OCI-LY1 (cell line): ENCODE measurements at regions not wholly inside any gene's neighbourhood (a gene's known extent, or its start where the extent isn't known, plus 50 kb on each side); places are given as distances from the start of the nearest gene placed in this dataset.

Experiments used
- H2AFZ ChIP-seq: fragments of 200-600 bp; sonication (generic), shearing (Covaris generic); 2 replicates; pipeline ENCODE4 v1.6.0; 2014; ENCODE audit warnings: antibody characterized with exemption, mild to moderate bottlenecking, low read length
- H3F3A ChIP-seq: fragments of 200-600 bp; sonication (generic), shearing (Covaris generic); 2 replicates; pipeline ENCODE4 v1.6.0; 2014; ENCODE audit warnings: mild to moderate bottlenecking, antibody characterized with exemption, low read length, moderate library complexity; ENCODE audit not compliant: insufficient read depth
- H3K27ac ChIP-seq: fragments of 200-600 bp; sonication (generic); 2 replicates; pipeline ENCODE4 v1.5.1; 2014; ENCODE audit warnings: low read length, mixed run types, mild to moderate bottlenecking, low read depth; ENCODE audit not compliant: poor library complexity, severe bottlenecking
- H3K27me3 ChIP-seq: fragments of 200-600 bp; sonication (generic); 2 replicates; pipeline ENCODE4 v1.6.0; 2014; ENCODE audit warnings: antibody characterized with exemption, mild to moderate bottlenecking, low read length, moderate library complexity; ENCODE audit not compliant: insufficient read depth
- H3K36me3 ChIP-seq: fragments of 200-600 bp; sonication (generic); 2 replicates; pipeline ENCODE4 v1.6.1; 2014; ENCODE audit warnings: mild to moderate bottlenecking, antibody characterized with exemption, low read length, moderate library complexity, mixed read lengths; ENCODE audit not compliant: insufficient read depth
- H3K4me1 ChIP-seq: fragments of 200-600 bp; sonication (generic); 2 replicates; pipeline ENCODE4 v1.5.1; 2014; ENCODE audit warnings: mild to moderate bottlenecking, low read length, moderate library complexity; ENCODE audit not compliant: insufficient read depth, severe bottlenecking
- H3K4me2 ChIP-seq: fragments of 200-600 bp; sonication (generic), shearing (Covaris generic); 2 replicates; pipeline ENCODE4 v1.6.1; 2014; ENCODE audit warnings: low read length
- H3K4me3 ChIP-seq: fragments of 200-600 bp; sonication (generic); 2 replicates; pipeline ENCODE4 v1.5.1; 2014; ENCODE audit warnings: low read length, low read depth, mild to moderate bottlenecking, mixed read lengths; ENCODE audit not compliant: poor library complexity, severe bottlenecking
- H3K79me2 ChIP-seq: fragments of 200-600 bp; shearing (Covaris generic); 2 replicates; pipeline ENCODE4 v1.6.1; 2016; ENCODE audit warnings: mixed run types, low read length, mixed read lengths; ENCODE audit not compliant: insufficient read depth
- H3K9ac ChIP-seq: fragments of 200-600 bp; sonication (generic), shearing (Covaris generic); 2 replicates; pipeline ENCODE4 v1.6.1; 2014; ENCODE audit warnings: mild to moderate bottlenecking, low read length, mixed read lengths
- H3K9me2 ChIP-seq: fragments of 200-600 bp; sonication (generic), shearing (Covaris generic); 2 replicates; pipeline ENCODE4 v1.6.1; 2014; ENCODE audit warnings: low read depth, mild to moderate bottlenecking, low read length, mixed read lengths
- H3K9me3 ChIP-seq: fragments of 200-600 bp; shearing (Covaris generic); 2 replicates; pipeline ENCODE4 v1.6.1; 2014; ENCODE audit warnings: low read length, mixed read lengths
- H4K20me1 ChIP-seq: fragments of 200-600 bp; sonication (generic), shearing (Covaris generic); 2 replicates; pipeline ENCODE4 v1.6.0; 2016; ENCODE audit warnings: mild to moderate bottlenecking, low read length; ENCODE audit not compliant: insufficient read depth
- CTCF ChIP-seq: fragments of 200-600 bp; sonication (generic), shearing (Covaris generic); IDR thresholded peaks from 2 replicates; pipeline ENCODE4 v1.5.1; 2017; ENCODE audit warnings: mild to moderate bottlenecking, antibody characterized with exemption, low read length, moderate library complexity, mixed read lengths
- EZH2 ChIP-seq: fragments of 200-600 bp; sonication (generic), shearing (Covaris generic); IDR thresholded peaks from 2 replicates; pipeline ENCODE4 v1.8.0; 2017; ENCODE audit warnings: borderline replicate concordance, mixed run types, mild to moderate bottlenecking, antibody characterized with exemption, low read length, moderate library complexity, mixed read lengths

GRCh38 chr5:82340799-82341198, 62.6 kb upstream of the RPS23 start:
- no peaks in the 10 kb centered on the region for H3K27me3 ChIP-seq
- H3K9me3 ChIP-seq, result no peaks in the 10 kb centered on the region
- no peak overlapping the region for H3K9ac ChIP-seq
- no peak overlapping the region for H3K4me3 ChIP-seq
- no peaks in the 10 kb centered on the region for H3K4me1 ChIP-seq
- H3K36me3 ChIP-seq, result no peaks in the 10 kb centered on the region
- no peak overlapping the region for H3K27ac ChIP-seq
- no peak overlapping the region for H2AFZ ChIP-seq
- H4K20me1 ChIP-seq, result no peaks in the 10 kb centered on the region
- H3K9me2 ChIP-seq, result no peaks in the 10 kb centered on the region
- H3K4me2 ChIP-seq, result no peak overlapping the region
- TF ChIP-seq EZH2 (no peak), CTCF (no peak)
- H3F3A ChIP-seq, result no peaks in the 10 kb centered on the region
- no peaks in the 10 kb centered on the region for H3K79me2 ChIP-seq

- H3K79me2 ChIP-seq, result no peaks in the 10 kb centered on the region
- no peak overlapping the region for H3K9ac ChIP-seq
- no peak overlapping the region for H2AFZ ChIP-seq
Observed at GRCh38 chr5:82339792-82340191, 61.6 kb upstream of the RPS23 start.

GRCh38 chr5:82338771-82339373, 60.7 kb upstream of the RPS23 start:
- no peak overlapping the region for H3K4me2 ChIP-seq
- no peak overlapping the region for H3K4me3 ChIP-seq
- H3K27me3 ChIP-seq, result no peaks in the 10 kb centered on the region
- no peak overlapping the region for H3K9ac ChIP-seq
- no peak overlapping the region for H2AFZ ChIP-seq
- TF ChIP-seq CTCF (no peak), EZH2 (no peak)
- H3K9me2 ChIP-seq, result no peaks in the 10 kb centered on the region
- H3K36me3 ChIP-seq, result no peaks in the 10 kb centered on the region
- H3K4me1 ChIP-seq, result no peaks in the 10 kb centered on the region
- no peak overlapping the region for H3K27ac ChIP-seq
- no peaks in the 10 kb centered on the region for H3F3A ChIP-seq
- H3K79me2 ChIP-seq, result no peaks in the 10 kb centered on the region
- H3K9me3 ChIP-seq, result no peaks in the 10 kb centered on the region
- H4K20me1 ChIP-seq, result no peaks in the 10 kb centered on the region

More at GRCh38 chr5:82339792-82340191, 61.6 kb upstream of the RPS23 start:
- Histone ChIP-seq H3K9me2 (no peaks in the 10 kb centered on the region), H3K27ac (no peak overlapping the region), H3K4me1 (no peaks in the 10 kb centered on the region), H4K20me1 (no peaks in the 10 kb centered on the region), H3K36me3 (no peaks in the 10 kb centered on the region), H3F3A (no peaks in the 10 kb centered on the region), H3K4me3 (no peak overlapping the region), H3K4me2 (no peak overlapping the region), H3K9me3 (no peaks in the 10 kb centered on the region), H3K27me3 (no peaks in the 10 kb centered on the region)
- TF ChIP-seq CTCF (no peak), EZH2 (no peak)
